Ovary (tissue), 7 donors: ENCODE measurements at regions not wholly inside any gene's neighbourhood (a gene's known extent, or its start where the extent isn't known, plus 50 kb on each side); places are given as distances from the start of the nearest gene placed in this dataset.

Experiments used
- DNase-seq, 5 donors: peaks; one replicate each; pipeline ENCODE4 v3.0.0-alpha.2; 2019 to 2020
- H3K27ac ChIP-seq, 2 donors: fragments of 200-600 bp; one replicate each; pipeline versions ENCODE4 v1.5.1 to v1.8.0; 2019 to 2022
- H3K27me3 ChIP-seq: fragments of 200-600 bp; one replicate; pipeline ENCODE4 v1.8.0; 2022
- H3K36me3 ChIP-seq: fragments of 200-600 bp; sonication (generic); one replicate; pipeline ENCODE4 v1.5.1; 2019
- H3K4me1 ChIP-seq: one replicate; pipeline ENCODE4 v1.8.1; 2013; ENCODE audit warnings: mild to moderate bottlenecking, moderate library complexity; ENCODE audit not compliant: insufficient read depth
- H3K4me3 ChIP-seq: fragments of 200-600 bp; sonication (generic); one replicate; pipeline ENCODE4 v1.5.1; 2017
- H3K9me3 ChIP-seq, 2 donors: fragments of 200-600 bp in 1 of 2; sonication (generic) in 1 of 2; one replicate each; pipeline versions ENCODE4 v1.5.1 to v1.8.1; 2013 to 2019; ENCODE audit warnings: mild to moderate bottlenecking in 1 of 2, moderate library complexity in 1 of 2
- EP300 ChIP-seq: sonication (generic); formaldehyde crosslinking; IDR thresholded peaks from one replicate; pipeline ENCODE4 v1.6.1; 2017; ENCODE audit warnings: antibody characterized with exemption
- POLR2A ChIP-seq: fragments of 450-650 bp; IDR thresholded peaks from one replicate; pipeline ENCODE4 v1.6.1; 2017; ENCODE audit warnings: antibody characterized with exemption, mild to moderate bottlenecking, moderate library complexity
- WGBS, 3 donors: extraction: QIAGEN DNeasy Blood & Tissue Kit in 1 of 3; methylation state at CpG; one replicate each; pipeline versions ENCODE4 v1.1.5 to v1.1.7; 2013 to 2017; 5-methylcytosine and 5-hydroxymethylcytosine counted together
- intact Hi-C, 4 donors: fragments of 100-400 bp; cut with DNase I; formaldehyde crosslinking; loops; one replicate each; pipeline versions ENCODE4 v1.11.0 to v1.15.1; 2022 to 2023
- TF ChIP-seq, protein P1 (sequence below), 3 donors: fragments of 450-650 bp in 2 of 3; fragments of 200-600 bp in 1 of 3; IDR thresholded peaks; one replicate each; pipeline versions ENCODE4 v1.5.1 to v1.8.0; 2016 to 2022; ENCODE audit warnings: antibody characterized with exemption in 3 of 3, mild to moderate bottlenecking in 1 of 3
- donor health status: DM: no; HTN: no; CAD: no; lungs with moderate emphysema.
- donor health status: DM: no; HTN: no; CAD: no.
- donor health status: Bipolar disorder and iron deficiency.
- donor health status: DM: no; HTN: no; CAD: no.
- donor health status: DM: yes; HTN: yes; CAD: no.

DNA sequence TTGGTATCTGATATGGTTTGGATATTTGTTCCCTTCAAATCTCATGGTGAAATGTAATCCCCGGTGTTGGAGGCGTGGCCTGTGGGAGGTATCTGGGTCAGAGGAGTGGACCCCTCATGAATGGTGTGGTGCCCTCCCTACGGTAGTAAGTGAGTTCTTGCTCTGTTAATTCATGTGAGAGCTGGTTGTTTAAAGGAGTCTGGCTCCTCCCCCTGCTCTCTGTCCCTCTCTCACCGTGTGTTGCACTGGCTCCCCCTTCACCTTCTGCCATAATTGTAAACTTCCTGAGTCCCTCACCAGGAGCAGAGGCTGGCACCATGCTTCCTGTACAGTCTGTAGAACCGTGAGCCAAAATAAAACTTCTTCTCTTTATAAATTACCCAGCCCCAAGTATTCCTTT, 246.9 kb upstream of the AGTR1 start:
- H3K36me3 ChIP-seq = no peaks in the 10 kb centered on the region
- intact Hi-C loops = no loop called here
- no peak overlapping the region for H3K27ac ChIP-seq
- TF ChIP-seq POLR2A (no peak), EP300 (no peak)
- TF ChIP-seq, protein P1, sequence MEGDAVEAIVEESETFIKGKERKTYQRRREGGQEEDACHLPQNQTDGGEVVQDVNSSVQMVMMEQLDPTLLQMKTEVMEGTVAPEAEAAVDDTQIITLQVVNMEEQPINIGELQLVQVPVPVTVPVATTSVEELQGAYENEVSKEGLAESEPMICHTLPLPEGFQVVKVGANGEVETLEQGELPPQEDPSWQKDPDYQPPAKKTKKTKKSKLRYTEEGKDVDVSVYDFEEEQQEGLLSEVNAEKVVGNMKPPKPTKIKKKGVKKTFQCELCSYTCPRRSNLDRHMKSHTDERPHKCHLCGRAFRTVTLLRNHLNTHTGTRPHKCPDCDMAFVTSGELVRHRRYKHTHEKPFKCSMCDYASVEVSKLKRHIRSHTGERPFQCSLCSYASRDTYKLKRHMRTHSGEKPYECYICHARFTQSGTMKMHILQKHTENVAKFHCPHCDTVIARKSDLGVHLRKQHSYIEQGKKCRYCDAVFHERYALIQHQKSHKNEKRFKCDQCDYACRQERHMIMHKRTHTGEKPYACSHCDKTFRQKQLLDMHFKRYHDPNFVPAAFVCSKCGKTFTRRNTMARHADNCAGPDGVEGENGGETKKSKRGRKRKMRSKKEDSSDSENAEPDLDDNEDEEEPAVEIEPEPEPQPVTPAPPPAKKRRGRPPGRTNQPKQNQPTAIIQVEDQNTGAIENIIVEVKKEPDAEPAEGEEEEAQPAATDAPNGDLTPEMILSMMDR (IDR thresholded peaks at IDR 0.05) = no peak
- no peaks in the 10 kb centered on the region for H3K4me1 ChIP-seq
- DNase-seq = no peak
- WGBS, 3 donors = 49 to 62% (median 53%) methylated on average over 5 of the region's 5 CpGs
- H3K27me3 ChIP-seq = no peaks in the 10 kb centered on the region
- no peak overlapping the region for H3K4me3 ChIP-seq
- no peaks in the 10 kb centered on the region for H3K9me3 ChIP-seq

DNA sequence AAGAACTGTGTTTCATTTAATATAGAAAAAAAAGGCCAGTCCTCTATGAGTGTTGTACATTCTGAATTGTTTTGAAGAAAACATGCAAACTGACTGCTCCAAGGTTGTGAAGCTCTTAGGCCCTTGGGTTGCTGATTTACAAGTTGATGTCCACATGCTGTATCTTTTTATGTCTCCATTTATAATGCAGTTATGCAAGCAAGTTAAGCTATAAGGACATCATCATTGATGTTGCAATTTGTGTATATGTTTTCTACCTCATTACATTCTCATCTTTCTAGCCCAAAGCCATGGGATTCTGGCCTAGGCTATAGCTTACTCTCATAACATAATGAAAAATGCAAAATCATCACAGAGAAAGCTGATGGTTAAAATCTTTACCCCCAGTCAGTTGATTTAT, 245.7 kb upstream of the AGTR1 start:
- Histone ChIP-seq H3K9me3 (no peaks in the 10 kb centered on the region), H3K4me1 (no peaks in the 10 kb centered on the region), H3K4me3 (no peak overlapping the region), H3K36me3 (no peaks in the 10 kb centered on the region), H3K27me3 (no peaks in the 10 kb centered on the region), H3K27ac (no peak overlapping the region)
- no peak for DNase-seq
- intact Hi-C loops = no loop called here
- TF ChIP-seq POLR2A = no peak

DNA sequence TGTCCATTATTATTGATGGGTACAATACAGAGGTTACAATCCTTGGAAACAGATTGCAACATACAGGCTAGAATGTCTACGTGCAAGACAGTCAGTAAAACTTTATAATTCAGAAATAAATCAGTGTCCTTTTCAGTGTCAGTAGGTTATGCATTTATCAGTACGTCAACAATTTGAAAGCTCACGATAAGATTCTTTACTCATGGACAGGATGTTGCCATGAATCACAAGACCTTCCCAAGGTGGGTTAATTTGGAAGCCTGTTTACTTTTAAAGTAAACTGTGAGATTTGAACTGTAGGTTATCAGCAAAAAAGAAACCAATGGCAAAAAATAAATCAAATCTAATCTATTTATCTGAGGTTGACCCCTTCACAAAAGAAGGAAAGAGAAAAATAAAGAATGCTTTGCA, 243.9 kb upstream of the AGTR1 start:
- WGBS, 3 donors = 34 to 51% (median 41%) methylated on average over 3 of the region's 3 CpGs
- no peak for DNase-seq
- intact Hi-C loops = no loop called here
- Histone ChIP-seq H3K4me1 (no peaks in the 10 kb centered on the region), H3K27me3 (no peaks in the 10 kb centered on the region), H3K9me3 (no peaks in the 10 kb centered on the region), H3K36me3 (no peaks in the 10 kb centered on the region), H3K27ac (no peak overlapping the region), H3K4me3 (no peak overlapping the region)
- TF ChIP-seq, protein P1 (IDR thresholded peaks at IDR 0.05) = no peak
- TF ChIP-seq EP300 (no peak), POLR2A (no peak)

DNA sequence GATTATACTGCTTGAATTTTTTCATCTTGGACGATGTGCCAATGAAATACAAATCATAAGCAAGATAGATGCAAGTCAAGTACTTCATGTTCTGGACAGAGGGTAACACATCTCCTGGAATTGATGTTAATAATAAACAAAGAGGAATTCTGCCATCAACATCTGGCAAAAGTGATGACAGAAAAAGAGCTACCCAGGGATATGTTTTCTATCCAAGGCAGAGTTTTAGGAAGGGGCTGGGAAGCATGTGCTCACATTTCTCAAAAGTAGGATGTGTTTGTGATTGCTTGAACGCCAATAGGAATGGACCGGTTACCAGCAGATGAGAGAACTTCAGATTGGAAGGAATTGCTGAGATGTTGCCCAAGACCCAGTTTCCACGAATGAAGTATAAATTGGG, 242.6 kb upstream of the AGTR1 start:
- H3K4me1 ChIP-seq = no peaks in the 10 kb centered on the region
- intact Hi-C loops = no loop called here
- no peaks in the 10 kb centered on the region for H3K36me3 ChIP-seq
- TF ChIP-seq, protein P1 (IDR thresholded peaks at IDR 0.05) = no peak
- TF ChIP-seq POLR2A = no peak
- TF ChIP-seq EP300 = no peak
- no peaks in the 10 kb centered on the region for H3K9me3 ChIP-seq
- no peak overlapping the region for H3K4me3 ChIP-seq
- 72 to 78% (median 74%) methylated on average over 4 of the region's 4 CpGs for WGBS, 3 donors
- H3K27me3 ChIP-seq = no peaks in the 10 kb centered on the region
- no peak overlapping the region for H3K27ac ChIP-seq
- no peak for DNase-seq

DNA sequence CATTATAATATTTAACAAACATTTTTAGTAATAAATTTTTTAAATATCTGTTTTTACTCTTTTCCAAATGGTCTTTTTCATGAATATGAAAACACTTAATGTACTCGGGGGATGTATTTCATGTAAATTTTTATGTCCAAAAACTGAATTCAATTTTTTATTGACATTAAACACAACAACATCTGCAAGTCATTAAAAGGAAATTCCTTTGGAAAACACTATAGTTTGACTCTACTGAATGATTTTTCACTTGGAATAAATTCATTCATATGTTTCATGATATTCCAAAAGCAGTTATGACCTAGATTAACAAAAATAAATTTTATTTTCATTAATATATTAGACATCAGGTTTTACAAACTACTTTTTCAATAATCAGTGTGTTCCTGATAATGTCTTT, 239.8 kb upstream of the AGTR1 start:
- no peak for TF ChIP-seq POLR2A
- TF ChIP-seq, protein P1 (IDR thresholded peaks at IDR 0.05) = no peak
- no peak for TF ChIP-seq EP300
- Histone ChIP-seq H3K27ac (no peak overlapping the region), H3K9me3 (no peaks in the 10 kb centered on the region), H3K4me1 (no peaks in the 10 kb centered on the region), H3K27me3 (no peaks in the 10 kb centered on the region), H3K4me3 (no peak overlapping the region), H3K36me3 (no peaks in the 10 kb centered on the region)
- 25 to 31% (median 28%) methylated on average over 1 of the region's 1 CpG for WGBS, 3 donors
- intact Hi-C loops = no loop called here
- DNase-seq = no peak
